PFSK-1 (cell line): ENCODE measurements at regions not wholly inside any gene's neighbourhood (a gene's known extent, or its start where the extent isn't known, plus 50 kb on each side); places are given as distances from the start of the nearest gene placed in this dataset.

ENCODE experiments used
- POLR2AphosphoS5 ChIP-seq: IDR thresholded peaks from 2 replicates; pipeline ENCODE4 v1.6.1; 2012; ENCODE audit warnings: low read depth, mild to moderate bottlenecking, control low read depth, low read length, moderate library complexity
- TAF1 ChIP-seq: IDR thresholded peaks from 2 replicates; pipeline ENCODE4 v1.6.1; 2012; ENCODE audit warnings: low read length, control low read depth, borderline replicate concordance; ENCODE audit not compliant: insufficient read depth

- TF ChIP-seq TAF1 (no peak), POLR2AphosphoS5 (no peak)
These were observed 95.4 kb downstream of the HIF1AN start for GRCh38 chr10:100631192-100631591.
